A549 (cell line): ENCODE measurements at regions not wholly inside any gene's neighbourhood (a gene's known extent, or its start where the extent isn't known, plus 50 kb on each side); places are given as distances from the start of the nearest gene placed in this dataset.

Experiments
- CEBPB ChIP-seq, 2 experiments: fragments of >200 bp in 1 of 2; sonication (Bioruptor Twin) in 1 of 2; formaldehyde crosslinking in 1 of 2; IDR thresholded peaks; 2 replicates each; pipeline ENCODE4 v1.6.1; 2012 to 2016
- CHD2 ChIP-seq: fragments of 150-350 bp; IDR thresholded peaks from 2 replicates; pipeline ENCODE4 v1.6.1; 2014; ENCODE audit warnings: low read length; ENCODE audit not compliant: partially characterized antibody
- CTCF ChIP-seq: fragments of >200 bp; sonication (Bioruptor Twin); formaldehyde crosslinking; IDR thresholded peaks from 3 replicates; pipeline ENCODE4 v1.5.1; 2016
- EP300 ChIP-seq, 2 experiments: fragments of >200 bp; sonication (Bioruptor Twin); formaldehyde crosslinking; IDR thresholded peaks; 2 replicates in 1 of 2; 3 replicates in 1 of 2; pipeline ENCODE4 v1.6.1; 2016 to 2017
- ESRRA ChIP-seq: fragments of 150-350 bp; IDR thresholded peaks from 2 replicates; pipeline ENCODE4 v1.6.1; 2014; ENCODE audit warnings: mild to moderate bottlenecking, low read length, borderline replicate concordance
- HDAC2 ChIP-seq: fragments of 200-600 bp; sonication (generic); IDR thresholded peaks from 2 replicates; pipeline ENCODE4 v1.6.1; 2016
- POLR2A ChIP-seq: IDR thresholded peaks from 2 replicates; pipeline ENCODE4 v1.6.1; 2012; ENCODE audit warnings: mild to moderate bottlenecking, low read length
- RAD21 ChIP-seq, 2 experiments: fragments of >200 bp in 1 of 2; sonication (Bioruptor Twin) in 1 of 2; formaldehyde crosslinking in 1 of 2; IDR thresholded peaks in 1 of 2; conservative IDR thresholded peaks in 1 of 2; 2 replicates in 1 of 2; 3 replicates in 1 of 2; pipeline ENCODE4 v1.6.1; 2012 to 2018; ENCODE audit warnings: inconsistent platforms in 1 of 2
- RFX5 ChIP-seq: fragments of 450-650 bp; IDR thresholded peaks from 2 replicates; pipeline ENCODE4 v1.7.1; 2014; ENCODE audit warnings: antibody characterized with exemption, mild to moderate bottlenecking, moderate library complexity
- USF2 ChIP-seq: fragments of 450-650 bp; IDR thresholded peaks from 2 replicates; pipeline ENCODE4 v1.6.1; 2014; ENCODE audit warnings: antibody characterized with exemption

DNA sequence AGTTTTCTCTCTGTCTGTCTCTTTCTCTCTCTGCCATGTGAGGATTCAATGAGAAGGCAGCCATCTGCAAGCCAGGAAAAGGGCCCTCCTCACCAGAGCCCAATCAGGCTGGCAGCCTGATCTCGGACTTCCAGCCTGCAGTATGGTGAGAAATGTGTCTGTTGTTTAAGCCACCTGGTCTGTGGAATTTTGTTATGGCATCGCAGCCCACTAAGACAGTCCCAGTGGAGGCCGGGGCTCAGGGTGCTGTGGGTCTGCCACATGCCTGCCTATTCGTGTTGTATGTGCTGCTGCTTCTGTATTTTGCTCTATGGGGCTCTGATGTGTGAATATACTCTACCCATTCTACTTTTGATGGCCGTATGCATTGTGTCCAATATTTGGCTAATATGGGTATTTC is 139.0 kb upstream of the HS6ST1 start:
- TF ChIP-seq CTCF (no peak), USF2 (no peak), RAD21 (conservative IDR thresholded peaks at IDR 0.05 in 1 of 2, IDR thresholded peaks at IDR 0.05 in 1 of 2) (no peak), ESRRA (no peak), CEBPB (IDR thresholded peaks at IDR 0.05) (no peak), CHD2 (no peak), HDAC2 (no peak), EP300 (IDR thresholded peaks at IDR 0.05) (no peak), POLR2A (no peak), RFX5 (no peak)
